ENCODE measurements at regions not wholly inside any gene's neighbourhood (a gene's known extent, or its start where the extent isn't known, plus 50 kb on each side); places are given as distances from the start of the nearest gene placed in this dataset.
A peak's percentile ranks its signal among the peaks of the same experiment; 100 is the strongest.
"Not testable (repeated sequence)": the region's sequence is repeated elsewhere in the genome, so short reads cannot be mapped to it uniquely, and the experiment has no call there.

DNA sequence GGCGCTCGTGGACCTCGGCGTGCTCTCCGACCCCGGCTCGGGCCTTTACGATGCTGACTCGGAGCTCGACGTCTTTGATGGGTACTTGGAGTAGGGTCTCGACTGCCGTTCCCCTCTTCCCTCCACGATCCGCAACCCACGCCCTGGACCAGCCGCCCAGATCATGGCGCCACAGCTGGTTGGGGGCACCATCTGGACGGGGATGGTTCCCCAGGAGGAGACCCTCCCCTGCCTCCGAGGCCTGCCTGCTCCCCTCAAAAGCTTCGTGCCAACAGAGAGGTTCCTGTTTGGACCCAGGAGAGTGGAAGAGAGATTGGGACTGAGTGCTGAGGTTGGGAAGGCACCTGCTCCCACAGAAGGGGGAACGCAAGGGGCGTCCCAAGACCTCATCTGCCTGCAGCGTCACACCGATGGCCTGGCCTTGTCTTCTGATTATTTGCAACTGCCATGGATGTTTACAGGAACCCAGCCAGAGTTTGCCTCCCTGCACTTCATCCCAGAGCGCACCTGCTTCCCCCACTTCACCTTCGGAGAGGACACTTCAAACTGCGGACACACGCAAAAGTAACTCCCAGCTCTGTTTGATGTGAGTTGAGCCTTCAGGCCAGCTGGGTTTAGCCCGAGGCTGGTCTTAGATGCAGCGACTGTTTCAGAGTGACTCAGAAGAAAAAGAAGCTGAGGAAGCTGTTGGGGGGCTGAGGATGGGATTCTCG is 71.2 kb upstream of the NIPA1 start:
- intact Hi-C loops (cut with micrococcal nuclease); H3K27ac Mint-ChIP-seq; H3K4me3 ChIP-seq (ENCODE audit: control extremely low read depth in 1 of 5, extremely low read depth in 1 of 5, insufficient read depth in 1 of 5, low read depth in 2 of 5, low read length in 4 of 5); H3K9ac ChIP-seq (ENCODE audit: low read length); H3K4me1 Mint-ChIP-seq; H3K9me3 ChIP-seq (ENCODE audit: control extremely low read depth in 1 of 3, control insufficient read depth in 2 of 3, insufficient read depth in 1 of 3, low read length in 2 of 3); H3K36me3 ChIP-seq (replicated peaks in 1 of 2; ENCODE audit: control extremely low read depth in 1 of 2, control insufficient read depth in 1 of 2, extremely low read depth in 1 of 2, insufficient read depth in 2 of 2, low read length in 1 of 2); POLR2A ChIA-PET; H2AFZ ChIP-seq (ENCODE audit: insufficient read depth, low read depth, low read length, poor library complexity, severe bottlenecking); H3K27ac ChIP-seq (ENCODE audit: low read length in 2 of 2); H4K20me1 ChIP-seq (ENCODE audit: control insufficient read depth, insufficient read depth, low read length, poor library complexity, severe bottlenecking); ATAC-seq (ENCODE audit: low read depth); H3K9me3 Mint-ChIP-seq (ENCODE audit: insufficient read depth); H3K4me1 ChIP-seq (ENCODE audit: control insufficient read depth in 2 of 2, insufficient read depth in 2 of 2, low read length in 2 of 2); H3K4me2 ChIP-seq (replicated peaks; ENCODE audit: low read depth, low read length, poor library complexity, severe bottlenecking); H3K79me2 ChIP-seq (ENCODE audit: control insufficient read depth, insufficient read depth, low read length); H3K27me3 ChIP-seq (replicated peaks in 1 of 4; ENCODE audit: control extremely low read depth in 1 of 4, control insufficient read depth in 3 of 4, insufficient read depth in 4 of 4, low read length in 3 of 4); CTCF ChIA-PET: not testable (repeated sequence)
- Mint-ChIP-seq H3K27me3 (peaks cover 33% of the 10 kb centered on the region), H3K4me3 (peak overlapping the region; percentile 56)
- DNase-seq: peak; percentile 2
- WGBS (ENCODE audit: insufficient coverage): 53% methylated on average over 8 of the region's 32 CpGs

DNA sequence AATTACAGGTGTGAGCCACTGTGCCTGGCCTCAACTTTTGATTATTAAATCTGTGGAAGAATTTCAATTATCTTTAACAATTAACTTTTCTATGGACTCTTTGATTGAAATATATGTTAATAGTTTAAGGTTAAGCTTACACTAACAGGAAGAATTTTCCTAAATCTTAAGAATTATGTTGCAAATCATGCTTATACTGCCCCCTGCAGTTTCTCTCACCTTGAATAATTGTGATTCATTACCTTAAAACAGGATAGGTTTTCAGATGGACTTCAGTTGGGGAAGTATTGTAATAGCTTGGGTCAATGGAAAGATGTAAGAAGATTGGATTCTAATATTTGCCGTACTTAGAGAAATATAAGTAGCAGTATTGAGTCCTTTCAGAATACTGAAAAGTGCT is 66.5 kb upstream of the NIPA1 start:
- DNase-seq: not testable (repeated sequence)

DNA sequence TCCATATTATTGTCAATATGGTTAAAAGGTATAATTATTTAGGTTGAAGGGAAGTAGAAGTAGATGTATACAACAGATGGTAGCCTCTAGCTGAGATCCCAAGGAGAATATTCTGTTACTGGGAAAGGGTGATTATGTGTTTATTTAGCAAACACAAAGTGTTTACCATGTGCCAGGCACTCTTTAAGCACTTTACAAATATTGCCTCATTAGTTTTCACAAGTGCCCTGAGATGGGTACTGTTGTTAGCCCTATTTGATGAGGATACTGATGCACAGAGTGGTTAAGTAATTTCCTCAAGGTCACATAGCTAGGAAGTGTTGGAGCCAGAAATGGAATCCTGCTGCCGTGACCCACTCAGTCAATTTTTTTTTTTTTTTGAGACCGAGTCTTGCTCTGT is 60.3 kb upstream of the NIPA1 start:
- H3K9me3 ChIP-seq (ENCODE audit: control extremely low read depth in 1 of 3, control insufficient read depth in 2 of 3, insufficient read depth in 1 of 3, low read length in 2 of 3); H3K9me3 Mint-ChIP-seq (ENCODE audit: insufficient read depth); H3K27ac Mint-ChIP-seq; H3K79me2 ChIP-seq (ENCODE audit: control insufficient read depth, insufficient read depth, low read length); H3K4me3 Mint-ChIP-seq; CTCF ChIA-PET; ATAC-seq (ENCODE audit: low read depth); H3K36me3 ChIP-seq (replicated peaks in 1 of 2; ENCODE audit: control extremely low read depth in 1 of 2, control insufficient read depth in 1 of 2, extremely low read depth in 1 of 2, insufficient read depth in 2 of 2, low read length in 1 of 2); H3K4me1 ChIP-seq (ENCODE audit: control insufficient read depth in 2 of 2, insufficient read depth in 2 of 2, low read length in 2 of 2); H3K4me1 Mint-ChIP-seq; DNase-seq; H2AFZ ChIP-seq (ENCODE audit: insufficient read depth, low read depth, low read length, poor library complexity, severe bottlenecking); H3K9ac ChIP-seq (ENCODE audit: low read length); H4K20me1 ChIP-seq (ENCODE audit: control insufficient read depth, insufficient read depth, low read length, poor library complexity, severe bottlenecking); H3K27ac ChIP-seq (ENCODE audit: low read length in 2 of 2); H3K27me3 ChIP-seq (replicated peaks in 1 of 4; ENCODE audit: control extremely low read depth in 1 of 4, control insufficient read depth in 3 of 4, insufficient read depth in 4 of 4, low read length in 3 of 4); POLR2A ChIA-PET; intact Hi-C loops (cut with micrococcal nuclease); H3K4me3 ChIP-seq (ENCODE audit: control extremely low read depth in 1 of 5, extremely low read depth in 1 of 5, insufficient read depth in 1 of 5, low read depth in 2 of 5, low read length in 4 of 5); H3K4me2 ChIP-seq (replicated peaks; ENCODE audit: low read depth, low read length, poor library complexity, severe bottlenecking): not testable (repeated sequence)
- no CpG with 5 or more reads among the region's 2 CpGs for whole genome bisulfite sequencing (ENCODE audit: insufficient coverage)
- H3K27me3 Mint-ChIP-seq: peaks cover 11% of the 10 kb centered on the region

More for the DNA sequence above, 66.5 kb upstream of the NIPA1 start:
- TF ChIP-seq, protein P1, sequence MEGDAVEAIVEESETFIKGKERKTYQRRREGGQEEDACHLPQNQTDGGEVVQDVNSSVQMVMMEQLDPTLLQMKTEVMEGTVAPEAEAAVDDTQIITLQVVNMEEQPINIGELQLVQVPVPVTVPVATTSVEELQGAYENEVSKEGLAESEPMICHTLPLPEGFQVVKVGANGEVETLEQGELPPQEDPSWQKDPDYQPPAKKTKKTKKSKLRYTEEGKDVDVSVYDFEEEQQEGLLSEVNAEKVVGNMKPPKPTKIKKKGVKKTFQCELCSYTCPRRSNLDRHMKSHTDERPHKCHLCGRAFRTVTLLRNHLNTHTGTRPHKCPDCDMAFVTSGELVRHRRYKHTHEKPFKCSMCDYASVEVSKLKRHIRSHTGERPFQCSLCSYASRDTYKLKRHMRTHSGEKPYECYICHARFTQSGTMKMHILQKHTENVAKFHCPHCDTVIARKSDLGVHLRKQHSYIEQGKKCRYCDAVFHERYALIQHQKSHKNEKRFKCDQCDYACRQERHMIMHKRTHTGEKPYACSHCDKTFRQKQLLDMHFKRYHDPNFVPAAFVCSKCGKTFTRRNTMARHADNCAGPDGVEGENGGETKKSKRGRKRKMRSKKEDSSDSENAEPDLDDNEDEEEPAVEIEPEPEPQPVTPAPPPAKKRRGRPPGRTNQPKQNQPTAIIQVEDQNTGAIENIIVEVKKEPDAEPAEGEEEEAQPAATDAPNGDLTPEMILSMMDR (IDR thresholded peaks at IDR 0.05): peak; percentile 32
- H3K27ac Mint-ChIP-seq; H3K36me3 ChIP-seq (replicated peaks in 1 of 2; ENCODE audit: control extremely low read depth in 1 of 2, control insufficient read depth in 1 of 2, extremely low read depth in 1 of 2, insufficient read depth in 2 of 2, low read length in 1 of 2); H3K4me3 ChIP-seq (ENCODE audit: control extremely low read depth in 1 of 5, extremely low read depth in 1 of 5, insufficient read depth in 1 of 5, low read depth in 2 of 5, low read length in 4 of 5); intact Hi-C loops (cut with micrococcal nuclease); H3K9me3 ChIP-seq (ENCODE audit: control extremely low read depth in 1 of 3, control insufficient read depth in 2 of 3, insufficient read depth in 1 of 3, low read length in 2 of 3); POLR2A ChIA-PET; H3K4me1 ChIP-seq (ENCODE audit: control insufficient read depth in 2 of 2, insufficient read depth in 2 of 2, low read length in 2 of 2); H3K4me3 Mint-ChIP-seq; H4K20me1 ChIP-seq (ENCODE audit: control insufficient read depth, insufficient read depth, low read length, poor library complexity, severe bottlenecking); H3K27ac ChIP-seq (ENCODE audit: low read length in 2 of 2); ATAC-seq (ENCODE audit: low read depth); H3K4me1 Mint-ChIP-seq; H2AFZ ChIP-seq (ENCODE audit: insufficient read depth, low read depth, low read length, poor library complexity, severe bottlenecking); CTCF ChIA-PET; H3K9me3 Mint-ChIP-seq (ENCODE audit: insufficient read depth); H3K4me2 ChIP-seq (replicated peaks; ENCODE audit: low read depth, low read length, poor library complexity, severe bottlenecking); H3K9ac ChIP-seq (ENCODE audit: low read length); H3K27me3 ChIP-seq (replicated peaks in 1 of 4; ENCODE audit: control extremely low read depth in 1 of 4, control insufficient read depth in 3 of 4, insufficient read depth in 4 of 4, low read length in 3 of 4); H3K79me2 ChIP-seq (ENCODE audit: control insufficient read depth, insufficient read depth, low read length): not testable (repeated sequence)
- peaks cover 24% of the 10 kb centered on the region for H3K27me3 Mint-ChIP-seq
- no CpG with 5 or more reads among the region's 1 CpG for WGBS (ENCODE audit: insufficient coverage)
